DOHH2 (cell line): ENCODE measurements at regions not wholly inside any gene's neighbourhood (a gene's known extent, or its start where the extent isn't known, plus 50 kb on each side); places are given as distances from the start of the nearest gene placed in this dataset.

Source experiments
- H3F3A ChIP-seq: fragments of 200-600 bp; sonication (generic), shearing (Covaris generic); 2 replicates; pipeline ENCODE4 v1.6.0; 2016; ENCODE audit warnings: antibody characterized with exemption, mild to moderate bottlenecking; ENCODE audit not compliant: control insufficient read depth, insufficient read depth
- H3K27ac ChIP-seq: fragments of 200-600 bp; sonication (generic); 2 replicates; pipeline ENCODE4 v1.5.1; 2014; ENCODE audit warnings: low read depth, mild to moderate bottlenecking, low read length, moderate library complexity
- H3K27me3 ChIP-seq: fragments of 200-600 bp; sonication (generic); 2 replicates; pipeline ENCODE4 v1.6.1; 2014; ENCODE audit warnings: mild to moderate bottlenecking, low read length, mixed read lengths; ENCODE audit not compliant: control insufficient read depth
- H3K36me3 ChIP-seq: fragments of 200-600 bp; sonication (generic); 2 replicates; pipeline ENCODE4 v1.6.1; 2014; ENCODE audit warnings: mild to moderate bottlenecking, low read length, moderate library complexity, mixed read lengths; ENCODE audit not compliant: control insufficient read depth
- H3K4me1 ChIP-seq: fragments of 200-600 bp; sonication (generic); 2 replicates; pipeline ENCODE4 v1.6.1; 2014; ENCODE audit warnings: mild to moderate bottlenecking, low read length, mixed read lengths; ENCODE audit not compliant: control insufficient read depth
- H3K4me2 ChIP-seq: fragments of 200-600 bp; sonication (generic); 2 replicates; pipeline ENCODE4 v1.6.0; 2014; ENCODE audit warnings: mild to moderate bottlenecking, low read length, moderate library complexity
- H3K4me3 ChIP-seq: fragments of 200-600 bp; sonication (generic); 2 replicates; pipeline ENCODE4 v1.5.1; 2014; ENCODE audit warnings: mild to moderate bottlenecking, low read length, mixed read lengths
- H3K79me2 ChIP-seq: fragments of 200-600 bp; sonication (generic); 2 replicates; pipeline ENCODE4 v1.6.1; 2014; ENCODE audit warnings: mild to moderate bottlenecking, low read length, mixed read lengths; ENCODE audit not compliant: control insufficient read depth
- H3K9me2 ChIP-seq: fragments of 200-600 bp; sonication (generic); replicated peaks from 2 replicates; pipeline ENCODE4 v1.6.1; 2014; ENCODE audit warnings: mild to moderate bottlenecking, low read length, mixed read lengths; ENCODE audit not compliant: control insufficient read depth
- H3K9me3 ChIP-seq: fragments of 200-600 bp; sonication (generic); 2 replicates; pipeline ENCODE4 v1.6.1; 2014; ENCODE audit warnings: antibody characterized with exemption, low read length, mixed read lengths; ENCODE audit not compliant: control insufficient read depth, insufficient read depth
- H4K20me1 ChIP-seq: fragments of 200-600 bp; sonication (generic); 2 replicates; pipeline ENCODE4 v1.6.0; 2014; ENCODE audit warnings: low read depth, mild to moderate bottlenecking, antibody characterized with exemption, low read length, moderate library complexity; ENCODE audit not compliant: control insufficient read depth, insufficient read depth
- CTCF ChIP-seq: fragments of 200-600 bp; sonication (generic); IDR thresholded peaks from one replicate; pipeline ENCODE4 v1.5.1; 2014; ENCODE audit warnings: antibody characterized with exemption, mild to moderate bottlenecking, low read depth, low read length; ENCODE audit not compliant: poor library complexity, severe bottlenecking
- EZH2phosphoT487 ChIP-seq: fragments of 200-600 bp; sonication (generic); IDR thresholded peaks from 2 replicates; pipeline ENCODE4 v1.6.1; 2017; ENCODE audit warnings: borderline replicate concordance, mild to moderate bottlenecking, antibody characterized with exemption, low read length, moderate library complexity, mixed read lengths

GRCh38 chr6:140480852-140481251 is 1106.4 kb upstream of the CITED2 start:
- H3K9me2 ChIP-seq, result no peaks in the 10 kb centered on the region
- H3K27ac ChIP-seq, result no peak overlapping the region
- no peaks in the 10 kb centered on the region for H3K36me3 ChIP-seq
- H3K27me3 ChIP-seq, result no peaks in the 10 kb centered on the region
- no peaks in the 10 kb centered on the region for H3F3A ChIP-seq
- H3K4me3 ChIP-seq, result no peak overlapping the region
- H3K9me3 ChIP-seq, result no peaks in the 10 kb centered on the region
- TF ChIP-seq CTCF (no peak), EZH2phosphoT487 (no peak)
- no peaks in the 10 kb centered on the region for H4K20me1 ChIP-seq
- H3K79me2 ChIP-seq, result no peaks in the 10 kb centered on the region
- H3K4me2 ChIP-seq, result no peak overlapping the region
- no peaks in the 10 kb centered on the region for H3K4me1 ChIP-seq

- Histone ChIP-seq H3K4me1 (no peaks in the 10 kb centered on the region), H3K79me2 (no peaks in the 10 kb centered on the region), H3K9me2 (no peaks in the 10 kb centered on the region), H3F3A (no peaks in the 10 kb centered on the region), H3K36me3 (no peaks in the 10 kb centered on the region), H3K9me3 (no peaks in the 10 kb centered on the region), H3K27ac (no peak overlapping the region), H4K20me1 (no peaks in the 10 kb centered on the region), H3K27me3 (no peaks in the 10 kb centered on the region), H3K4me2 (no peak overlapping the region), H3K4me3 (no peak overlapping the region)
- TF ChIP-seq EZH2phosphoT487 (no peak), CTCF (no peak)
Observed at GRCh38 chr6:140478631-140479030, 1104.2 kb upstream of the CITED2 start.

GRCh38 chr6:140475086-140475485 is 1100.6 kb upstream of the CITED2 start:
- Histone ChIP-seq H3K36me3 (no peaks in the 10 kb centered on the region), H3K27ac (no peak overlapping the region), H4K20me1 (no peaks in the 10 kb centered on the region), H3K9me3 (no peaks in the 10 kb centered on the region), H3K4me1 (no peaks in the 10 kb centered on the region), H3K79me2 (no peaks in the 10 kb centered on the region), H3K4me3 (no peak overlapping the region), H3K27me3 (no peaks in the 10 kb centered on the region), H3K4me2 (no peak overlapping the region), H3K9me2 (no peaks in the 10 kb centered on the region), H3F3A (no peaks in the 10 kb centered on the region)
- TF ChIP-seq CTCF (no peak), EZH2phosphoT487 (no peak)

- Histone ChIP-seq H3K27ac (no peak overlapping the region), H3K4me1 (no peaks in the 10 kb centered on the region), H3K27me3 (no peaks in the 10 kb centered on the region), H3K9me2 (no peaks in the 10 kb centered on the region), H3F3A (no peaks in the 10 kb centered on the region), H4K20me1 (no peaks in the 10 kb centered on the region), H3K4me2 (no peak overlapping the region), H3K9me3 (no peaks in the 10 kb centered on the region), H3K36me3 (no peaks in the 10 kb centered on the region), H3K79me2 (no peaks in the 10 kb centered on the region), H3K4me3 (no peak overlapping the region)
- TF ChIP-seq CTCF, result no peak
- TF ChIP-seq EZH2phosphoT487, result no peak
Observed at GRCh38 chr6:140464720-140465119, 1090.3 kb upstream of the CITED2 start.
